LNCAP (cell line): ENCODE measurements at regions not wholly inside any gene's neighbourhood (a gene's known extent, or its start where the extent isn't known, plus 50 kb on each side); places are given as distances from the start of the nearest gene placed in this dataset.

ENCODE experiments used
- CTCF ChIP-seq: fragments of 450-650 bp; IDR thresholded peaks from 2 replicates; pipeline ENCODE4 v1.5.1; 2017; ENCODE audit warnings: mild to moderate bottlenecking

- no peak for TF ChIP-seq CTCF
Observed at GRCh38 chr6:169898788-169899480, 147.5 kb downstream of the ERMARD start.

- TF ChIP-seq CTCF: no peak
Observed at GRCh38 chr6:169897601-169898358, 146.4 kb downstream of the ERMARD start.

GRCh38 chr6:169896826-169897456 is 145.5 kb downstream of the ERMARD start:
- TF ChIP-seq CTCF: no peak

GRCh38 chr6:169895926-169896761 is 144.7 kb downstream of the ERMARD start:
- no peak for TF ChIP-seq CTCF

- TF ChIP-seq CTCF: no peak
Observed at GRCh38 chr6:169895000-169895759, 143.8 kb downstream of the ERMARD start.

- TF ChIP-seq CTCF: no peak
Observed at GRCh38 chr6:169894377-169894960, 143.0 kb downstream of the ERMARD start.
